A549 (cell line): ENCODE measurements at regions not wholly inside any gene's neighbourhood (a gene's known extent, or its start where the extent isn't known, plus 50 kb on each side); places are given as distances from the start of the nearest gene placed in this dataset.

Source experiments
- ATAC-seq, 2 experiments: fragments of 200-7000 bp in 1 of 2; fragments of >200 bp in 1 of 2; cut with Nextera tagmentation in 1 of 2; cut with Tn5 transposase in 1 of 2; 3 replicates each; pipeline versions ENCODE4 v1.8.0 to v1.9.1; 2018 to 2020; ENCODE audit warnings: mild to moderate bottlenecking in 1 of 2, moderate library complexity in 1 of 2
- CTCF ChIA-PET: fragments of 300-600 bp; sonication (Branson Sonifier 250); formaldehyde crosslinking; extraction: SDS; loops from one replicate; lab custom pipeline; 2021; ENCODE audit warnings: antibody characterized with exemption, inconsistent platforms; lab: Yijun Ruan, JAX
- POLR2A ChIA-PET: fragments of 350-600 bp; formaldehyde crosslinking; extraction: SDS; loops from one replicate; lab custom pipeline; 2021; ENCODE audit warnings: antibody characterized with exemption, inconsistent platforms; lab: Yijun Ruan, JAX
- DNase-seq, 2 experiments: peaks; one replicate each; pipeline versions ENCODE4 v3.0.0 to v3.0.0-alpha.2; 2011 to 2016; ENCODE audit warnings: low read depth in 1 of 2, low spot score in 1 of 2
- FAIRE-seq: peaks from 2 replicates; lab custom pipeline; 2011; peaks lifted over from hg19 to GRCh38; lab: Jason Lieb, UNC
- H3K27ac ChIP-seq, 2 experiments: fragments of >200 bp; sonication (Bioruptor Twin); formaldehyde crosslinking; 3 replicates each; pipeline ENCODE4 v1.5.1; 2016 to 2017
- H3K4me1 ChIP-seq: fragments of >200 bp; sonication (Bioruptor Twin); formaldehyde crosslinking; 3 replicates; pipeline ENCODE4 v1.6.1; 2016
- H3K4me2 ChIP-seq: fragments of >200 bp; sonication (Bioruptor Twin); formaldehyde crosslinking; 3 replicates; pipeline ENCODE4 v1.6.1; 2016
- H3K4me3 ChIP-seq: fragments of >200 bp; sonication (Bioruptor Twin); formaldehyde crosslinking; 3 replicates; pipeline ENCODE4 v1.5.1; 2016
- H3K9me3 ChIP-seq: fragments of >200 bp; sonication (Bioruptor Twin); formaldehyde crosslinking; 3 replicates; pipeline ENCODE4 v1.6.1; 2016
- BHLHE40 ChIP-seq: IDR thresholded peaks from 2 replicates; pipeline ENCODE4 v1.6.1; 2012; ENCODE audit warnings: low read depth, low read length, inconsistent platforms
- CBX2 ChIP-seq: fragments of 200-600 bp; sonication (generic); IDR thresholded peaks from 2 replicates; pipeline ENCODE4 v1.6.1; 2016; ENCODE audit warnings: low read depth, mild to moderate bottlenecking, borderline replicate concordance
- EHF ChIP-seq: fragments of 250-450 bp; sonication (Bioruptor Pico); IDR thresholded peaks from 2 replicates; pipeline ENCODE4 v1.5.0; 2020; ENCODE audit warnings: mild to moderate bottlenecking
- EP300 ChIP-seq, 2 experiments: fragments of >200 bp; sonication (Bioruptor Twin); formaldehyde crosslinking; IDR thresholded peaks; 2 replicates in 1 of 2; 3 replicates in 1 of 2; pipeline ENCODE4 v1.6.1; 2016 to 2017
- ESRRA ChIP-seq: fragments of 150-350 bp; IDR thresholded peaks from 2 replicates; pipeline ENCODE4 v1.6.1; 2014; ENCODE audit warnings: mild to moderate bottlenecking, low read length, borderline replicate concordance
- FOSB ChIP-seq: fragments of 250-450 bp; sonication (Bioruptor Pico); IDR thresholded peaks from 2 replicates; pipeline ENCODE4 v1.5.0; 2020; ENCODE audit warnings: mild to moderate bottlenecking, moderate library complexity
- GATA3 ChIP-seq: IDR thresholded peaks from 2 replicates; pipeline ENCODE4 v1.6.1; 2012; ENCODE audit warnings: borderline replicate concordance
- HEYL ChIP-seq: fragments of 250-450 bp; sonication (Bioruptor Pico); IDR thresholded peaks from 2 replicates; pipeline ENCODE4 v1.8.0; 2021; ENCODE audit warnings: mild to moderate bottlenecking, moderate library complexity
- HOXA7 ChIP-seq: fragments of 250-450 bp; sonication (Bioruptor Pico); IDR thresholded peaks from 2 replicates; pipeline ENCODE4 v1.5.0; 2020; ENCODE audit warnings: mild to moderate bottlenecking, moderate library complexity
- HOXB13 ChIP-seq: fragments of 250-450 bp; sonication (Bioruptor Pico); IDR thresholded peaks from 2 replicates; pipeline ENCODE4 v1.5.0; 2020; ENCODE audit warnings: low read depth, mild to moderate bottlenecking, moderate library complexity
- JUN ChIP-seq, 2 experiments: fragments of >200 bp; sonication (Bioruptor Twin); formaldehyde crosslinking; IDR thresholded peaks; 2 replicates in 1 of 2; 3 replicates in 1 of 2; pipeline ENCODE4 v1.6.1; 2016 to 2017
- NPAS2 ChIP-seq: fragments of 250-450 bp; sonication (Bioruptor Pico); IDR thresholded peaks from 2 replicates; pipeline ENCODE4 v1.8.0; 2022; ENCODE audit warnings: mild to moderate bottlenecking, moderate library complexity, borderline replicate concordance
- NR3C1 ChIP-seq: fragments of >200 bp; sonication (Bioruptor Twin); formaldehyde crosslinking; IDR thresholded peaks from 3 replicates; pipeline ENCODE4 v1.6.1; 2017
- PHF8 ChIP-seq: fragments of 200-600 bp; sonication (generic); IDR thresholded peaks from 2 replicates; pipeline ENCODE4 v1.6.1; 2016; ENCODE audit warnings: low read depth, mild to moderate bottlenecking, antibody characterized with exemption, moderate library complexity, borderline replicate concordance
- POLR2A ChIP-seq: IDR thresholded peaks from 2 replicates; pipeline ENCODE4 v1.6.1; 2012; ENCODE audit warnings: mild to moderate bottlenecking, low read length
- RAD21 ChIP-seq, 2 experiments: fragments of >200 bp in 1 of 2; sonication (Bioruptor Twin) in 1 of 2; formaldehyde crosslinking in 1 of 2; IDR thresholded peaks in 1 of 2; conservative IDR thresholded peaks in 1 of 2; 2 replicates in 1 of 2; 3 replicates in 1 of 2; pipeline ENCODE4 v1.6.1; 2012 to 2018; ENCODE audit warnings: inconsistent platforms in 1 of 2
- RCOR1 ChIP-seq: fragments of 150-350 bp; IDR thresholded peaks from 2 replicates; pipeline ENCODE4 v1.6.1; 2014; ENCODE audit warnings: antibody characterized with exemption, low read length, low read depth
- RFX5 ChIP-seq: fragments of 450-650 bp; IDR thresholded peaks from 2 replicates; pipeline ENCODE4 v1.7.1; 2014; ENCODE audit warnings: antibody characterized with exemption, mild to moderate bottlenecking, moderate library complexity
- RNF2 ChIP-seq: fragments of 200-600 bp; sonication (generic); IDR thresholded peaks from 2 replicates; pipeline ENCODE4 v1.6.1; 2016; ENCODE audit warnings: low read depth, mild to moderate bottlenecking, antibody characterized with exemption, moderate library complexity, borderline replicate concordance
- TFCP2L1 ChIP-seq: fragments of 250-450 bp; sonication (Bioruptor Pico); IDR thresholded peaks from 2 replicates; pipeline ENCODE4 v1.5.0; 2021; ENCODE audit warnings: mild to moderate bottlenecking
- ZC3H11A ChIP-seq: fragments of 450-650 bp; IDR thresholded peaks from 2 replicates; pipeline ENCODE4 v1.6.1; 2014; ENCODE audit warnings: antibody characterized with exemption, mild to moderate bottlenecking
- ZNF302 ChIP-seq: fragments of 250-450 bp; sonication (Bioruptor Pico); IDR thresholded peaks from 2 replicates; pipeline ENCODE4 v1.9.0; 2021; ENCODE audit warnings: inconsistent platforms, mild to moderate bottlenecking, moderate library complexity
- ZSCAN20 ChIP-seq: fragments of 250-450 bp; sonication (Bioruptor Pico); IDR thresholded peaks from 2 replicates; pipeline ENCODE4 v1.8.0; 2022; ENCODE audit warnings: mild to moderate bottlenecking, moderate library complexity
- WGBS: methylation state at CpG from one replicate; pipeline ENCODE4 v1.1.6; 2017; ENCODE audit errors: missing lambda C conversion rate; 5-methylcytosine and 5-hydroxymethylcytosine counted together
- TF ChIP-seq, protein P1 (sequence below): fragments of >200 bp; sonication (Bioruptor Twin); formaldehyde crosslinking; IDR thresholded peaks from 3 replicates; pipeline ENCODE4 v1.6.1; 2016
- TF ChIP-seq, protein P2 (sequence below): fragments of 150-350 bp; IDR thresholded peaks from 2 replicates; pipeline ENCODE4 v1.6.1; 2014; ENCODE audit warnings: low read depth, mild to moderate bottlenecking, low read length
- TF ChIP-seq, protein P3 (sequence below): fragments of 450-650 bp; IDR thresholded peaks from 2 replicates; pipeline ENCODE4 v1.6.1; 2014; ENCODE audit warnings: antibody characterized with exemption
- TF ChIP-seq, protein P4 (sequence below): IDR thresholded peaks from 2 replicates; pipeline ENCODE4 v1.6.1; 2012
- TF ChIP-seq, protein P5 (sequence below): IDR thresholded peaks from 2 replicates; pipeline ENCODE4 v1.6.1; 2012; ENCODE audit warnings: low read depth, borderline replicate concordance
- TF ChIP-seq, protein P6 (sequence below): IDR thresholded peaks from 2 replicates; pipeline ENCODE4 v1.6.1; 2012

DNA sequence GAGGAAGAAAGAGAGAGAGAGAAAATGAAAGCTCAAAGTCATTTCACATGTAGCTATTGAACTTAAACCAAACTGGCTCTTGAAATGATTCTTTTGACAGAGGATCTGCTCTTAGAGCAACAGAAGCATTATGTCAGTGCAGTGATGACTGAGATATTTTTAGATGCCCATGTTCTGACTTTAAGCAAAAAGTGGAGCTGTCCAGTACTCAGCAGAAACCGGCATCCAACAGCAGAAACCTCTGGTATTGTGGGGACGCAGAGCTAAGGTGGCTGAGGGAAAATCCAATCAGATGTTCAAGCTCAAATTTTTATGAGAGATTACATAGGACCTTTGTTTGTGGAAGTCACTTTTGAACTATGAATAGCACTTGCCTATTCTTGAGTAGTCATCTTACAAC, 69.8 kb upstream of the ANKFN1 start:
- ATAC-seq (no peak), FAIRE-seq (no peak), DNase-seq (no peak)
- Histone ChIP-seq H3K9me3 (no peaks in the 10 kb centered on the region), H3K27ac (no peak overlapping the region), H3K4me2 (no peak overlapping the region), H3K4me3 (no peak overlapping the region), H3K4me1 (no peaks in the 10 kb centered on the region)
- WGBS = 8% methylated on average over 2 of the region's 2 CpGs
- ChIA-PET POLR2A (no interaction called here), CTCF (interaction anchor here (1.0 to 1.1 kb wide), 3 partner anchors 8 to 633 kb away, joined by 3 read pairs; no protein-coding TSS in a partner anchor)
- TF ChIP-seq RCOR1 = no peak
- no peak for TF ChIP-seq HOXB13 (CRISPR knock-in tag)
- TF ChIP-seq RFX5 = no peak
- TF ChIP-seq, protein P1, sequence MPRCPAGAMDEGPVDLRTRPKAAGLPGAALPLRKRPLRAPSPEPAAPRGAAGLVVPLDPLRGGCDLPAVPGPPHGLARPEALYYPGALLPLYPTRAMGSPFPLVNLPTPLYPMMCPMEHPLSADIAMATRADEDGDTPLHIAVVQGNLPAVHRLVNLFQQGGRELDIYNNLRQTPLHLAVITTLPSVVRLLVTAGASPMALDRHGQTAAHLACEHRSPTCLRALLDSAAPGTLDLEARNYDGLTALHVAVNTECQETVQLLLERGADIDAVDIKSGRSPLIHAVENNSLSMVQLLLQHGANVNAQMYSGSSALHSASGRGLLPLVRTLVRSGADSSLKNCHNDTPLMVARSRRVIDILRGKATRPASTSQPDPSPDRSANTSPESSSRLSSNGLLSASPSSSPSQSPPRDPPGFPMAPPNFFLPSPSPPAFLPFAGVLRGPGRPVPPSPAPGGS = no peak

DNA sequence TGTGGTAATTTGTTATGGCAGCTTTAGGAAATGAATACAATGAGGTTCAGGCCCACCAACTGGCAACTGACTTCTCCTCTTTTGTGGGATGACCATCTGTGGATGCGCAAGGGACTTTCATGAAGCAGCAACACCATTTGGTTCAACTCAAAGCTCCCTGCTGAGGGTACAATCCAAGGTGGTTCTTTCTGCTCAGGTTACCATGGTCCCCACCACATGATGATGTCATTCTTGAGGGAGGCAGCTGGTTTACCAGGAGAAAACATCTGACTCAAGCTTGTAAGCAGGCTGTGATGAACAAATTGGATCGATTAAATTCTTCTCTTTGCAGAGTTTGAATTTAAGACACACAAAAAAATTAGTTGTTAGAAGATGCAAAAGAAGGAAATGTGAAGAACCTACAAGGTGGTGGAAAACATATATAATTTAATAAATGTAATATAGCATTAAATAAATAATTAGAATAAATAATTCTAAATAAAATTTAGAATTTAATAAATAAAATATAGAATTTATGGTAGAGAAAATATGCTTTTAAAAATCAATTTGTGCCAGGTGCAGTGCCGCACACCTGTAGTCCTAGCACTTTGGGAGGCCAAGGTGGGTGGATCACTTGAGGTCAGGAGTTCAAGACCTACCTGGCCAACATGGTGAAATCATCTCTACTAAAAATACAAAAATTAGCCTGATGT, 67.6 kb upstream of the ANKFN1 start:
- TF ChIP-seq CBX2 = no peak
- TF ChIP-seq BHLHE40 = no peak
- TF ChIP-seq, protein P2, sequence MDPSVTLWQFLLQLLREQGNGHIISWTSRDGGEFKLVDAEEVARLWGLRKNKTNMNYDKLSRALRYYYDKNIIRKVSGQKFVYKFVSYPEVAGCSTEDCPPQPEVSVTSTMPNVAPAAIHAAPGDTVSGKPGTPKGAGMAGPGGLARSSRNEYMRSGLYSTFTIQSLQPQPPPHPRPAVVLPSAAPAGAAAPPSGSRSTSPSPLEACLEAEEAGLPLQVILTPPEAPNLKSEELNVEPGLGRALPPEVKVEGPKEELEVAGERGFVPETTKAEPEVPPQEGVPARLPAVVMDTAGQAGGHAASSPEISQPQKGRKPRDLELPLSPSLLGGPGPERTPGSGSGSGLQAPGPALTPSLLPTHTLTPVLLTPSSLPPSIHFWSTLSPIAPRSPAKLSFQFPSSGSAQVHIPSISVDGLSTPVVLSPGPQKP = no peak
- no peak for TF ChIP-seq HOXA7 (CRISPR knock-in tag)
- TF ChIP-seq GATA3 = no peak
- TF ChIP-seq, protein P3, sequence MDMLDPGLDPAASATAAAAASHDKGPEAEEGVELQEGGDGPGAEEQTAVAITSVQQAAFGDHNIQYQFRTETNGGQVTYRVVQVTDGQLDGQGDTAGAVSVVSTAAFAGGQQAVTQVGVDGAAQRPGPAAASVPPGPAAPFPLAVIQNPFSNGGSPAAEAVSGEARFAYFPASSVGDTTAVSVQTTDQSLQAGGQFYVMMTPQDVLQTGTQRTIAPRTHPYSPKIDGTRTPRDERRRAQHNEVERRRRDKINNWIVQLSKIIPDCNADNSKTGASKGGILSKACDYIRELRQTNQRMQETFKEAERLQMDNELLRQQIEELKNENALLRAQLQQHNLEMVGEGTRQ = no peak
- TF ChIP-seq, protein P4, sequence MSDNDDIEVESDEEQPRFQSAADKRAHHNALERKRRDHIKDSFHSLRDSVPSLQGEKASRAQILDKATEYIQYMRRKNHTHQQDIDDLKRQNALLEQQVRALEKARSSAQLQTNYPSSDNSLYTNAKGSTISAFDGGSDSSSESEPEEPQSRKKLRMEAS = no peak
- TF ChIP-seq ESRRA = no peak
- TF ChIP-seq, protein P5, sequence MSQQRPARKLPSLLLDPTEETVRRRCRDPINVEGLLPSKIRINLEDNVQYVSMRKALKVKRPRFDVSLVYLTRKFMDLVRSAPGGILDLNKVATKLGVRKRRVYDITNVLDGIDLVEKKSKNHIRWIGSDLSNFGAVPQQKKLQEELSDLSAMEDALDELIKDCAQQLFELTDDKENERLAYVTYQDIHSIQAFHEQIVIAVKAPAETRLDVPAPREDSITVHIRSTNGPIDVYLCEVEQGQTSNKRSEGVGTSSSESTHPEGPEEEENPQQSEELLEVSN = no peak
- TF ChIP-seq FOSB (CRISPR knock-in tag) = no peak
- no peak for TF ChIP-seq TFCP2L1
- TF ChIP-seq PHF8 = no peak
- no peak for TF ChIP-seq HOXB13 (CRISPR knock-in tag)
- TF ChIP-seq ZC3H11A = no peak
- TF ChIP-seq RNF2 = no peak
- no peak for TF ChIP-seq NR3C1
- no peak for TF ChIP-seq ZSCAN20 (CRISPR knock-in tag)
- WGBS = 32% methylated on average over 3 of the region's 3 CpGs
- DNase-seq (no peak), FAIRE-seq (no peak), ATAC-seq (no peak)
- Histone ChIP-seq H3K4me1 (no peaks in the 10 kb centered on the region), H3K4me2 (no peak overlapping the region), H3K4me3 (no peak overlapping the region), H3K9me3 (no peaks in the 10 kb centered on the region), H3K27ac (no peak overlapping the region)
- ChIA-PET POLR2A (no interaction called here), CTCF (no interaction called here)

DNA sequence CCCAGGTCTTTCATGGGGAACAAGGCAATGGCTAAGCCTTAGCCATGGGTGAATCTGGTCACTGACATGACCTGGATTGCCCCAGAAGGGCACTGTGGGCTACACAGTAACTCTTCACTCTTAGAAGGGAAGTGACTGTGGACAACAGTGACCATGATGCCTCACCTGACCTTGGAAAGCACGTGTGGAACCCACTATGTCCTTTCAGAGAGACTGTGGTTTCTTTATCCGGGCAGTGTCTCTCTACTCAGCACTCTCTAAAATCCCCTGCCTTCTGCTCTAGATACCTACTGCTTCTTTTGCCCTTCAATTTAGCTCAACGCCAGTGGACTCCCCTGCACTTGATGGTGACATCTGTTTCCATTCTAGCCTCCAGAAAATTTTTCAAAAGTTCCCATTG, 66.1 kb upstream of the ANKFN1 start:
- POLR2A ChIA-PET = no interaction called here
- Histone ChIP-seq H3K9me3 (no peaks in the 10 kb centered on the region), H3K4me3 (no peak overlapping the region), H3K4me2 (no peak overlapping the region), H3K27ac (no peak overlapping the region), H3K4me1 (no peaks in the 10 kb centered on the region)
- FAIRE-seq = no peak
- 9% methylated on average over 3 of the region's 3 CpGs for WGBS
- DNase-seq = no peak
- CTCF ChIA-PET = no interaction called here
- no peak for ATAC-seq
- TF ChIP-seq POLR2A (no peak), HOXA7 (CRISPR knock-in tag) (no peak), CBX2 (no peak), EP300 (IDR thresholded peaks at IDR 0.05) (no peak), JUN (IDR thresholded peaks at IDR 0.05) (no peak), NPAS2 (CRISPR knock-in tag) (no peak), ZC3H11A (no peak), ZNF302 (no peak), TFCP2L1 (no peak), EHF (CRISPR knock-in tag) (no peak), RAD21 (conservative IDR thresholded peaks at IDR 0.05 in 1 of 2, IDR thresholded peaks at IDR 0.05 in 1 of 2) (no peak), HEYL (CRISPR knock-in tag) (no peak)
- TF ChIP-seq, protein P2 = no peak
- TF ChIP-seq, protein P6, sequence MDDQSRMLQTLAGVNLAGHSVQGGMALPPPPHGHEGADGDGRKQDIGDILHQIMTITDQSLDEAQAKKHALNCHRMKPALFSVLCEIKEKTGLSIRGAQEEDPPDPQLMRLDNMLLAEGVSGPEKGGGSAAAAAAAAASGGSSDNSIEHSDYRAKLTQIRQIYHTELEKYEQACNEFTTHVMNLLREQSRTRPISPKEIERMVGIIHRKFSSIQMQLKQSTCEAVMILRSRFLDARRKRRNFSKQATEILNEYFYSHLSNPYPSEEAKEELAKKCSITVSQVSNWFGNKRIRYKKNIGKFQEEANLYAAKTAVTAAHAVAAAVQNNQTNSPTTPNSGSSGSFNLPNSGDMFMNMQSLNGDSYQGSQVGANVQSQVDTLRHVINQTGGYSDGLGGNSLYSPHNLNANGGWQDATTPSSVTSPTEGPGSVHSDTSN = no peak
